Activated naive CD8-positive, alpha-beta T cell treated with anti-CD3 and anti-CD28 coated beads, Interleukin-2, amount 50 U/mL, for 24 hours (primary cell): ENCODE measurements at regions not wholly inside any gene's neighbourhood (a gene's known extent, or its start where the extent isn't known, plus 50 kb on each side); places are given as distances from the start of the nearest gene placed in this dataset.

ENCODE experiments used
- ATAC-seq: fragments of 150-1000 bp; cut with Tn5 transposase; one replicate; pipeline ENCODE4 v1.10.0; 2021
- DNase-seq: peaks from one replicate; pipeline ENCODE4 v3.0.0; 2021
- H3K27ac Mint-ChIP-seq: one replicate; pipeline ENCODE4 v1.8.0; 2021; ENCODE audit warnings: mild to moderate bottlenecking, mixed read lengths
- H3K27me3 Mint-ChIP-seq: one replicate; pipeline ENCODE4 v1.8.0; 2021; ENCODE audit warnings: mixed read lengths
- H3K36me3 Mint-ChIP-seq: one replicate; pipeline ENCODE4 v1.8.0; 2021; ENCODE audit warnings: low read depth, mixed read lengths
- H3K4me1 Mint-ChIP-seq: one replicate; pipeline ENCODE4 v1.8.0; 2021; ENCODE audit warnings: mixed read lengths
- H3K4me3 Mint-ChIP-seq: one replicate; pipeline ENCODE4 v1.8.0; 2021; ENCODE audit warnings: mild to moderate bottlenecking, moderate library complexity, mixed read lengths
- H3K9me3 Mint-ChIP-seq: one replicate; pipeline ENCODE4 v1.8.0; 2021; ENCODE audit warnings: mixed read lengths

GRCh38 chr2:42910645-42911405 lies 118.4 kb upstream of the HAAO start:
- Mint-ChIP-seq H3K9me3 (no peaks in the 10 kb centered on the region), H3K27ac (no peak overlapping the region), H3K4me3 (no peak overlapping the region), H3K36me3 (no peaks in the 10 kb centered on the region), H3K27me3 (peaks cover 10% of the 10 kb centered on the region), H3K4me1 (peaks cover 7% of the 10 kb centered on the region)
- no peak for ATAC-seq
- no peak for DNase-seq

GRCh38 chr2:42909966-42910365 lies 117.6 kb upstream of the HAAO start:
- no peak for DNase-seq
- no peak for ATAC-seq
- no peaks in the 10 kb centered on the region for H3K9me3 Mint-ChIP-seq
- no peak overlapping the region for H3K4me3 Mint-ChIP-seq
- H3K27me3 Mint-ChIP-seq = peaks cover 13% of the 10 kb centered on the region
- H3K4me1 Mint-ChIP-seq = peaks cover 7% of the 10 kb centered on the region
- no peak overlapping the region for H3K27ac Mint-ChIP-seq
- no peaks in the 10 kb centered on the region for H3K36me3 Mint-ChIP-seq

GRCh38 chr2:42908518-42909200 lies 116.3 kb upstream of the HAAO start:
- ATAC-seq = no peak
- H3K9me3 Mint-ChIP-seq = no peaks in the 10 kb centered on the region
- no peak for DNase-seq
- H3K4me3 Mint-ChIP-seq = no peak overlapping the region
- H3K27me3 Mint-ChIP-seq = peaks cover 13% of the 10 kb centered on the region
- peaks cover 6% of the 10 kb centered on the region for H3K4me1 Mint-ChIP-seq
- H3K27ac Mint-ChIP-seq = no peak overlapping the region
- no peaks in the 10 kb centered on the region for H3K36me3 Mint-ChIP-seq

GRCh38 chr2:42907835-42908234 lies 115.5 kb upstream of the HAAO start:
- ATAC-seq = no peak
- no peaks in the 10 kb centered on the region for H3K36me3 Mint-ChIP-seq
- no peak overlapping the region for H3K27ac Mint-ChIP-seq

GRCh38 chr2:42906557-42907411 lies 114.4 kb upstream of the HAAO start:
- Mint-ChIP-seq H3K27me3 (peaks cover 13% of the 10 kb centered on the region), H3K4me3 (no peak overlapping the region)

More at GRCh38 chr2:42907835-42908234, 115.5 kb upstream of the HAAO start:
- Mint-ChIP-seq H3K4me1 (peaks cover under 1% of the 10 kb centered on the region), H3K27me3 (peaks cover 13% of the 10 kb centered on the region), H3K4me3 (no peak overlapping the region), H3K9me3 (no peaks in the 10 kb centered on the region)
- no peak for DNase-seq

GRCh38 chr2:42906111-42906556 lies 113.8 kb upstream of the HAAO start:
- Mint-ChIP-seq H3K4me1 (no peaks in the 10 kb centered on the region), H3K36me3 (no peaks in the 10 kb centered on the region), H3K27me3 (peaks cover 13% of the 10 kb centered on the region)

More at GRCh38 chr2:42906557-42907411, 114.4 kb upstream of the HAAO start:
- Mint-ChIP-seq H3K4me1 (no peaks in the 10 kb centered on the region), H3K36me3 (no peaks in the 10 kb centered on the region), H3K27ac (no peak overlapping the region), H3K9me3 (no peaks in the 10 kb centered on the region)
- ATAC-seq (no peak), DNase-seq (no peak)

GRCh38 chr2:42905341-42906110 lies 113.1 kb upstream of the HAAO start:
- Mint-ChIP-seq H3K27me3 (peaks cover 16% of the 10 kb centered on the region), H3K4me1 (no peaks in the 10 kb centered on the region), H3K4me3 (no peak overlapping the region), H3K27ac (no peak overlapping the region), H3K36me3 (no peaks in the 10 kb centered on the region), H3K9me3 (no peaks in the 10 kb centered on the region)
- DNase-seq (no peak), ATAC-seq (no peak)

More at GRCh38 chr2:42906111-42906556, 113.8 kb upstream of the HAAO start:
- no peak for DNase-seq
- Mint-ChIP-seq H3K9me3 (no peaks in the 10 kb centered on the region), H3K4me3 (no peak overlapping the region), H3K27ac (no peak overlapping the region)
- ATAC-seq = no peak

GRCh38 chr2:42904576-42904876 lies 112.1 kb upstream of the HAAO start:
- H3K9me3 Mint-ChIP-seq = no peaks in the 10 kb centered on the region

GRCh38 chr2:42903821-42904575 lies 111.6 kb upstream of the HAAO start:
- no peak for ATAC-seq
- no peaks in the 10 kb centered on the region for H3K36me3 Mint-ChIP-seq
- H3K9me3 Mint-ChIP-seq = no peaks in the 10 kb centered on the region
- no peak for DNase-seq
- no peak overlapping the region for H3K27ac Mint-ChIP-seq
- H3K27me3 Mint-ChIP-seq = peaks cover 18% of the 10 kb centered on the region
- no peaks in the 10 kb centered on the region for H3K4me1 Mint-ChIP-seq
- no peak overlapping the region for H3K4me3 Mint-ChIP-seq

More at GRCh38 chr2:42904576-42904876, 112.1 kb upstream of the HAAO start:
- H3K4me3 Mint-ChIP-seq = no peak overlapping the region
- H3K4me1 Mint-ChIP-seq = no peaks in the 10 kb centered on the region
- ATAC-seq (no peak), DNase-seq (no peak)
- H3K27me3 Mint-ChIP-seq = peaks cover 18% of the 10 kb centered on the region
- H3K36me3 Mint-ChIP-seq = no peaks in the 10 kb centered on the region
- H3K27ac Mint-ChIP-seq = no peak overlapping the region

GRCh38 chr2:42902939-42903709 lies 110.7 kb upstream of the HAAO start:
- no peak overlapping the region for H3K4me3 Mint-ChIP-seq
- peaks cover 16% of the 10 kb centered on the region for H3K27me3 Mint-ChIP-seq
- no peaks in the 10 kb centered on the region for H3K4me1 Mint-ChIP-seq
- no peak overlapping the region for H3K27ac Mint-ChIP-seq
- no peaks in the 10 kb centered on the region for H3K36me3 Mint-ChIP-seq
- ATAC-seq (no peak), DNase-seq (no peak)
- no peaks in the 10 kb centered on the region for H3K9me3 Mint-ChIP-seq

- ATAC-seq (no peak), DNase-seq (no peak)
- peaks cover 9% of the 10 kb centered on the region for H3K27me3 Mint-ChIP-seq
- no peak overlapping the region for H3K4me3 Mint-ChIP-seq
- H3K4me1 Mint-ChIP-seq = no peaks in the 10 kb centered on the region
- no peak overlapping the region for H3K27ac Mint-ChIP-seq
- no peaks in the 10 kb centered on the region for H3K36me3 Mint-ChIP-seq
- H3K9me3 Mint-ChIP-seq = no peaks in the 10 kb centered on the region
These were observed 108.8 kb upstream of the HAAO start for GRCh38 chr2:42901076-42901640.

GRCh38 chr2:42900289-42900891 lies 108.0 kb upstream of the HAAO start:
- peaks cover 4% of the 10 kb centered on the region for H3K27me3 Mint-ChIP-seq
- no peaks in the 10 kb centered on the region for H3K36me3 Mint-ChIP-seq
- ATAC-seq (no peak), DNase-seq (no peak)
- no peaks in the 10 kb centered on the region for H3K9me3 Mint-ChIP-seq
- no peaks in the 10 kb centered on the region for H3K4me1 Mint-ChIP-seq
- no peak overlapping the region for H3K4me3 Mint-ChIP-seq
- no peak overlapping the region for H3K27ac Mint-ChIP-seq
